ENCODE measurements at regions not wholly inside any gene's neighbourhood (a gene's known extent, or its start where the extent isn't known, plus 50 kb on each side); places are given as distances from the start of the nearest gene placed in this dataset.

- no peak overlapping the region for H2AFZ ChIP-seq (ENCODE audit: control insufficient read depth, low read length)
- dilution Hi-C loops (cut with MboI; ENCODE audit: extremely low pct_ligation_motif_present, low sequenced_read_pairs): no loop called here
- no peak overlapping the region for H3K9ac ChIP-seq (ENCODE audit: control insufficient read depth, extremely low read depth, insufficient read depth, low read length)
- H3K27ac ChIP-seq (ENCODE audit: control insufficient read depth, insufficient read depth, low read length): no peak overlapping the region
- H3K79me2 ChIP-seq (ENCODE audit: control insufficient read depth, insufficient read depth, low read length): no peaks in the 10 kb centered on the region
- no peaks in the 10 kb centered on the region for H3K4me1 ChIP-seq (ENCODE audit: control insufficient read depth, extremely low read depth, insufficient read depth, low read length)
- no peak overlapping the region for H3K4me3 ChIP-seq (ENCODE audit: control insufficient read depth in 2 of 3, extremely low read depth in 1 of 3, insufficient read depth in 2 of 3, low read depth in 1 of 3, low read length in 3 of 3)
- TF ChIP-seq CTCF (optimal IDR thresholded peaks at IDR 0.05 in 1 of 3, IDR thresholded peaks at IDR 0.05 in 1 of 3, conservative IDR thresholded peaks at IDR 0.05 in 1 of 3; ENCODE audit: extremely low read depth in 1 of 3, insufficient read depth in 2 of 3, low read length in 3 of 3) (no peak), EZH2 (IDR thresholded peaks at IDR 0.05; ENCODE audit: low read length) (no peak)
- H3K9me3 ChIP-seq (ENCODE audit: control insufficient read depth, low read depth, low read length): no peaks in the 10 kb centered on the region
- no peak for DNase-seq (ENCODE audit: low read depth, low spot score)
- H4K20me1 ChIP-seq (ENCODE audit: control insufficient read depth, extremely low read depth, insufficient read depth, low read length): no peaks in the 10 kb centered on the region
- H3K4me2 ChIP-seq (ENCODE audit: control insufficient read depth, extremely low read depth, insufficient read depth, low read depth, low read length): no peak overlapping the region
- no peak for FAIRE-seq
- H3K9me1 ChIP-seq (ENCODE audit: control insufficient read depth, extremely low read depth, insufficient read depth, low read length): no peaks in the 10 kb centered on the region
- no peaks in the 10 kb centered on the region for H3K27me3 ChIP-seq (ENCODE audit: control insufficient read depth, extremely low read depth, insufficient read depth, low read length)
- no peaks in the 10 kb centered on the region for H3K36me3 ChIP-seq (ENCODE audit: control insufficient read depth in 2 of 2, extremely low read depth in 1 of 2, insufficient read depth in 2 of 2, low read length in 2 of 2)
These were observed 214.8 kb upstream of the ATXN7L3B start for GRCh38 chr12:74322792-74323191.

- Histone ChIP-seq H3K9me3 (ENCODE audit: control insufficient read depth, low read depth, low read length) (no peaks in the 10 kb centered on the region), H3K4me1 (ENCODE audit: control insufficient read depth, extremely low read depth, insufficient read depth, low read length) (no peaks in the 10 kb centered on the region), H3K27ac (ENCODE audit: control insufficient read depth, insufficient read depth, low read length) (no peak overlapping the region), H3K9ac (ENCODE audit: control insufficient read depth, extremely low read depth, insufficient read depth, low read length) (no peak overlapping the region), H4K20me1 (ENCODE audit: control insufficient read depth, extremely low read depth, insufficient read depth, low read length) (no peaks in the 10 kb centered on the region), H3K27me3 (ENCODE audit: control insufficient read depth, extremely low read depth, insufficient read depth, low read length) (no peaks in the 10 kb centered on the region), H3K9me1 (ENCODE audit: control insufficient read depth, extremely low read depth, insufficient read depth, low read length) (no peaks in the 10 kb centered on the region), H3K79me2 (ENCODE audit: control insufficient read depth, insufficient read depth, low read length) (no peaks in the 10 kb centered on the region), H3K36me3 (ENCODE audit: control insufficient read depth in 2 of 2, extremely low read depth in 1 of 2, insufficient read depth in 2 of 2, low read length in 2 of 2) (no peaks in the 10 kb centered on the region), H3K4me2 (ENCODE audit: control insufficient read depth, extremely low read depth, insufficient read depth, low read depth, low read length) (no peak overlapping the region), H3K4me3 (ENCODE audit: control insufficient read depth in 2 of 3, extremely low read depth in 1 of 3, insufficient read depth in 2 of 3, low read depth in 1 of 3, low read length in 3 of 3) (no peak overlapping the region), H2AFZ (ENCODE audit: control insufficient read depth, low read length) (no peak overlapping the region)
- no peak for DNase-seq (ENCODE audit: low read depth, low spot score)
- dilution Hi-C loops (cut with MboI; ENCODE audit: extremely low pct_ligation_motif_present, low sequenced_read_pairs): no loop called here
- FAIRE-seq: no peak
- TF ChIP-seq CTCF (optimal IDR thresholded peaks at IDR 0.05 in 1 of 3, IDR thresholded peaks at IDR 0.05 in 1 of 3, conservative IDR thresholded peaks at IDR 0.05 in 1 of 3; ENCODE audit: extremely low read depth in 1 of 3, insufficient read depth in 2 of 3, low read length in 3 of 3) (no peak), EZH2 (IDR thresholded peaks at IDR 0.05; ENCODE audit: low read length) (no peak)
These were observed 209.0 kb upstream of the ATXN7L3B start for GRCh38 chr12:74328623-74329022.

Measured in keratinocyte (primary cell).